ENCODE measurements at regions not wholly inside any gene's neighbourhood (a gene's known extent, or its start where the extent isn't known, plus 50 kb on each side); places are given as distances from the start of the nearest gene placed in this dataset.
A peak's percentile ranks its signal among the peaks of the same experiment; 100 is the strongest.
"Not testable (repeated sequence)": the region's sequence is repeated elsewhere in the genome, so short reads cannot be mapped to it uniquely, and the experiment has no call there.

DNA sequence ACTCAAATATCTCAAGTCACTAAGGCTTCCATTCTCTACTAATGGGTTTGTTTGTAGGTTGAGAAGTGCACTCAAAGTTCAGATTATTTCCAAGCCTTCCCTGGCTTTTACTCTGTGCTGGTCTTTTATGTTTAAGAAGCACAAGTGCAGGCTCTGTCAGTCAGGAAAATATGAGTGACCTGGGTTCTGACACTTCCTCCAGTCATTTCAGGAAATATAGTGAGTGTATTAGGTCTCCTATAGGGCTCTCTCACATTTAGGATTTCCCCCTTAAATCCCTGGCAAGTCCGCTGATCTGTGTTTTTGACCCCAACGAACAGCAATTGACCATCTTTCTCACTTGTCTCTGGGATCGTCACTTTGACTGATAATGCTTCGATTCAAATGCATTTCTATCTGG is 210.2 kb downstream of the ARPP21 start:
- intact Hi-C loops (cut with DNase I, micrococcal nuclease) = no loop called here
- DNase-seq = no peak
- no peak for ATAC-seq

DNA sequence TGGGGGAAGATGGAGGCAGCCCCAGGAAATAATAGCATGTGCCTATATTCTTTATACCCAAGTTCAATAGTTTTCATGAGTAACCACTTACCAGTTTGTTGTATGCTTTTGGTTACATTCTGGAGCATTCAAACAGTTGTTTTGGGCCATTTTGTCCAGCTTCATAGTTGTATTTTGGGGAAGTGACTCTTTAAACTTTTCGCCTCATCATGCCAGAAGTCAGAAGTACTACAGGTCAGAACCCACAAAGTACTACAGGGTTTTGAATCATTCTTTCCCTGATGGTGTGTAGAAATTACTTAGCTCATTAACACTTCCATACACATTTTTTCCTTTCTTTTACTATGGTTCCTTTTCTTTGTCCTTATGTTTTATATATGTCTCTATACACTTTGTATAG is 210.6 kb downstream of the ARPP21 start:
- DNase-seq (no peak), ATAC-seq (no peak)
- intact Hi-C loops (cut with DNase I, micrococcal nuclease) = no loop called here

DNA sequence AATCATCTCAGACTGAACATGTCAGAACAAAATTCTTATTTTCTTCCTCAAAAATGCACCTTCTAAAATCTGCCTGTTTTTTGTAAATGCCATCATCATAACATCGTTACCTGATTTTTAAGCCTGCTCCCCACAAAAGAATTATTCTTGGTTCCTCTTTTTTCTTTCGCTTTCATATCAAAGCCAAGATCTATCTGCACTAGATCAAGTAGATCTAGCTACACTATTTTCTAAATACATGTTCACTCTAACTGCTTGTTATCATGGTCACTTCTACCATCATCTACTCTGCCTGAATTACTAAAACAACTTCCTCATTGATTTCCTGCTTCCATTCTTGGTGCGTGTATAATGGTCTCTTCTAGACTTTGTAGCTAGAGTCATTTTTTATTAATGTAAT is 217.7 kb downstream of the ARPP21 start:
- intact Hi-C loops (cut with DNase I, micrococcal nuclease) = no loop called here
- ATAC-seq (no peak), DNase-seq (no peak)

DNA sequence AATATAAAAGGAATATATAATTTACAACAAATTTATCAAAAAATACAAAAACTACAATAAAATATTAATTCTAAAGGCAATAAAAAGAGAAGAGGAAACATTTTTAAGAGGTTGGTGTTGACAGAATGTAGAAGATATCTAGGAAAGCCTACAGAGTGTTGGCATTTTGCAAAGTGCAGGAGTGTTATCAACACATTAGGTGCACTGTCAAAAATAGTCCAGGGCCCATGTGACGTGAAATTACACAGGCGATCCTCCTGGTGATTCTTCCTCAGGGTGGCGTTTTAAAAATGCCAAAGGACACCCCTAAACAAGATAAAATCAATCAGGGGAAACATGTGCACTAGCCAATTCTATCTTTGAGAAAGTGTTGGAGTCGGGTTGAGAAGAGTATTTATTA is 222.7 kb downstream of the ARPP21 start:
- no peak for DNase-seq
- intact Hi-C loops (cut with DNase I, micrococcal nuclease) = no loop called here

DNA sequence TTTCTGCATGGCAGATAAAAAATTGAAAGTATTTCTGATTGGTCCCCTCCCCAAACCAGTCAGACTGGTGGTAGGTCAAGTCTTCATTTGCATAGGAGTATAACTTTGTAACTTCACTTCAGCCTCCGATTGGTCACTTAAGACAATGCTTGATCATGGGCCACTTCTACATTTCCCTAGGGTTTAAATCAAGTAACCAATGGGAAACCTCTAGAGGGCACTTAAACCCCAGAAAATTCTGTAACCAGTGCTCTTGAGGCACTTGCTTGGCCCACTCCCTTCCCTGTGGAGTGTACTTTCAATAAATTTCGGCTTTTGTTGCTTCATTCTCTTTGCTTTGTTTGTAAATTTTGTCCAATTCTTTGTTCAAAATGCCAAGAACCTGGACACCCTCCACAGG is 225.5 kb downstream of the ARPP21 start:
- DNase-seq (no peak), ATAC-seq (no peak)
- intact Hi-C loops (cut with DNase I, micrococcal nuclease) = no loop called here

More for the DNA sequence above, 222.7 kb downstream of the ARPP21 start:
- ATAC-seq = no peak

DNA sequence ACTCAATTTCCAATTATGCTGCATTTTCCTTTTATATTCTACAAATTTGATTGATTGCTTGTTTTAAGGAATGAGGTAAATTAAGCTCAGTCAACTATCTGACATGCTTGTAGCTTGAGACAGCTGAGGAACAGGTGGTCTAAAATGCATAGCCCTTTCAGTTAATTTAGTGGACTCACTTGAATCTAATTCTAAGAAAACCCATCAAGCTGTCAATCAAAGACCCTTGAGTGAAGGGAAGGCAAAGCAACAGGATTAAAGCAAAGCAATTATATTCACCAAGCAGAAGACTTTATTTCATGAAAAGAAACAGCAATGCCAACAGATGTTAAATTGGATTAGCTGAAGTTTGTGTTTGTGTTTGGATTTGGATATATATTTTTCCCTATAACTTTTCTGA is 228.5 kb downstream of the ARPP21 start:
- DNase-seq (no peak), ATAC-seq (no peak)
- intact Hi-C loops (cut with DNase I, micrococcal nuclease) = no loop called here

DNA sequence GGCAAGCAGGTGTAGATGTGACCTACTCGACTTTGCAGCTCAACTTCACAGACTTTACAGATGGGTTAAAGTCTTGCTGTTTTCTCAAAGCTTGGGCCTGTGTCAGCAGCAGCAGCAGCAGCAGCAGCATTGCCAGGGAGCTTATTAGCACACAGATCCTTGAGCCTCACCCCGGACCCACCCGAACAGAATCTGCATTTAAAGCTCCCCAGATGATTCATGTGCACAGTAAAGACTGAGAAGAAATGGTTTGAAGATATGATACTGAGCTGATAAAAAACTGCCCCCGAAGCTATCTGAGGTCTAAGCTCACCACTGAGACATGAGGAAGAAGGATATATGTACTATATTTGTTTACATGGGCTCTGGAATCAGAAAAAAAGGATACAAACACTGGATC is 231.7 kb downstream of the ARPP21 start:
- intact Hi-C loops (cut with DNase I, micrococcal nuclease) = no loop called here
- DNase-seq (no peak), ATAC-seq (no peak)

DNA sequence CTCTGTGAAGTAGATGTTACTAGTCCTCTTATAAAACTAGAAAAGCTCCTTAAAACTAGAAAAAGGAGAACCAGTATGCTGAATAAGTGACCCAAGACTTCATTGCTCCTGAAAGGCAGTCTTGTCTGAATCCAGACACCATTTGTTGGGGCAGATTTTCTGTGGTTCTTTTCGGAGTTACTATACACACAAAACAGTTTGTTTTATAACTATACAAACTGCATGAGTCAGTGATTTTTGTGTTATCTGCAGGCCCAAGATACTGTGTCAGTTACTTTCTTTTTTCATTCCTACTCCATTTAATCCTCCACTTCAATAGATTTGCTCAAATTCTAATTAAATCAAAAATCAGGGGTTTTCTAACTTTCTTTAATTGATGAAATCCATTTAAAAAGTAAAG is 244.6 kb downstream of the ARPP21 start:
- no peak for DNase-seq
- intact Hi-C loops (cut with DNase I, micrococcal nuclease) = no loop called here
- ATAC-seq = no peak

DNA sequence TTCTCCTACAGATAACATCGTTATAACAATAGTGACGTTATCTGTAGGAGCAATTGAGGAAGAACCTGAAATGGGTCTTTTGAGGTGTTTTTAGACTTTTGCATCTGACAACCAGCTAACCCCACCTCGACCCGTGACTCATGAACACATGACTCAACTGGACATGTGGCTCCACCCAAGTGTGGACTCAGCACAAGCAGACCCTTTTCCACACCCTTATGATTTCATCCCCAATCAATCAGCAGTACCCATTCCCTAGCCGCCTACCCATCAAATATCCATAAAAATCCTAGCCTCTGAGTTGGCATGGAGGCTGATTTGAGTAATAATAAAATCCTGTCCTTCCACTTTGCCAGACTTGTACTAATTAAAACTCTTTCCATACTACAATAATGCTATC is 255.4 kb downstream of the ARPP21 start:
- intact Hi-C loops (cut with DNase I, micrococcal nuclease) = no loop called here
- ATAC-seq (no peak), DNase-seq (no peak)

DNA sequence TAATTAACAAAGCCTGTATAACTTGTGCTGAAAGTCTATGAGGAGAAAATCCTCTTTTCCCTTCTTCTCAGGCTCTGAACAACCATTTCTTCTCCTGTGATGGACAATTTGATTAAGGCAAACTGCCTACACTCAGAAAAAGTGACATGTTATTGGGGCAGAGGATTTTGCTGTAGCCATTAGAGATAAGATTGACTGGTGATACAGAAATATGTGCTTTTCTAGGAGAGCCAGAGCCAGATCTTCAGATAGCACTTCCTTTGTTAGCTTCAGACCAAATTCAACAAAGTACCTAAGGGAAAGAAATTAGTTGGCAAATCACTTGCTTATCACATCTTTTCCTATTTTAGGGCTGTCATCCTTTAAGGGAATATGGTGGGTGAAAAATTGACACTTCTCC is 259.9 kb downstream of the ARPP21 start:
- DNase-seq = no peak
- intact Hi-C loops (cut with DNase I, micrococcal nuclease) = no loop called here
- no peak for ATAC-seq

DNA sequence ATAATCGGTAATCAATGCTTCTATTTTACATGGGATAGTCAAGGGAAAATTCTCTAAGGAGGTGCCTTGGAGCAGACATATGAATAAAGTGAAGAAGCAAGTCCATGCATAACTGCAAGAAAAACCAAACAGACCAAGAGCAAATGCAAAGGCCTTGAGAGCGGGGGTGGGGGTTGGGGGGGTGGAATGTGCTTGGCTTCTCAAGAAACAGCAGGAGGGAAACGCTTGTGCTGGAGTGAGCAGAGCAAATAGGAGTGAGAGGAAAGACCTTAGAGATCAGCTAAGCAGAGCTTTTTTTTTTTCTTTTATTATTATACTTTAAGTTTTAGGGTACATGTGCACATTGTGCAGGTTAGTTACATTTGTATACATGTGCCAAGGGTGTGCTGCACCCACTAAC is 260.8 kb downstream of the ARPP21 start:
- ATAC-seq (no peak), DNase-seq (no peak)
- intact Hi-C loops (cut with DNase I, micrococcal nuclease) = no loop called here

DNA sequence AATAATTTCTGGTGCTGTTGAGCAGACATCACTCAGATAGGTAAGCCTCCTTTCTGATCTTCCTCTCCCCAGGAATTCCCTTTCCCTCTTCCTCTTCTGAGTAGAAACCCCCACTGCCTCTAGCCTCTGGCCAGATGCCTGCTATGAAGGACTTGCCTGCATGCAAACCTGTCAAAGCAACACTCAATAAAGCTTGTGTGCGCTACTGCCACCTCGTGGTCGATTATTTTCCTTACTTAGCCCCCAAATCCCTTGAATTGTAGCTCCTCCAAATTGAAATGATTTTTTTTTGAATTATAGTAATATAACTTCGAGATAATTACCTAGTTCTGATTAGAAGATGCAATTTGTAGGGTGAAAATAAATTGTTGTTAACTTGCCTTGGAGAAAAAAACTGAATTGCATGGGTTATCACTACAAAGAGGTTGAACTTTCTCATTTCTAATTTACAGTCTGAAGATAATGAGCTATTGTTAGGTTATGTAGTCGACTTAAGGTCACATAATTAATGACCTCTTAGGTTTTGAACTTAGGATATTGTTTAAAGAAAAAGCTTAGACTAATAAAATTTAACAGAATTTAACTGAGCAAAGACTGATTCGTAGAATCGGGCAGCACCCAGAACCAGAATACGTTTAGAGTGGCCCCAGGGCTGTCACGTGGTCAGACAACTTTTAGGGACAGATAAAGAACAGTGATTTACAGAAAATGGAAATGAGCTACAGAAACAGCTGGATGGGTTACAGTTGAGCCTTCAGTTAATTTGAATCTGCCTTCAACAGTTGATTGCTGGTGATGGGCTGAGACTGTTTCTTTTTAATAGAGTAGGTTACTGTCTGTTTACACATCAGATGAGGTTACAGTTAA is 269.3 kb downstream of the ARPP21 start:
- ATAC-seq (no peak), DNase-seq (peak; percentile 29 to 62)
- intact Hi-C loops (cut with DNase I, micrococcal nuclease) = no loop called here

DNA sequence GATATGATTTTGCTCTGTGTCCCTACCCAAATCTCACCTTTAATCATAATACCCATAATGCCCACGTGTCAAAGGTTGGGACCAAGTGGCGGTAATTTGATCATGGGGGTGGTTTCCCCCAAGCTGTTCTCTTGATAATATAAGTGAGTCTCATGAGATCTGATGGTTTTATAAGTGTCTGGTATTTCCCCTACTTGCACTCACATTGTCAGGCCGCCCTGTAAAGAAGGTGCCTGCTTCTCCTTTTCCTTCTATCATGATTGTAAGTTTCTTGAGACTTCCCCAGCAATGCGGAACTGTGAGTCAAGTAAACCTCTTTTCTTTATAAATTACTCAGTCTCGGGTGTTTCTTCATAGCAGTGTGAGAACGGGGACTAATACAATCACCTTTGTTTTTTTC is 279.8 kb downstream of the ARPP21 start:
- intact Hi-C loops (cut with DNase I, micrococcal nuclease) = no loop called here
- DNase-seq (no peak), ATAC-seq (no peak)

DNA sequence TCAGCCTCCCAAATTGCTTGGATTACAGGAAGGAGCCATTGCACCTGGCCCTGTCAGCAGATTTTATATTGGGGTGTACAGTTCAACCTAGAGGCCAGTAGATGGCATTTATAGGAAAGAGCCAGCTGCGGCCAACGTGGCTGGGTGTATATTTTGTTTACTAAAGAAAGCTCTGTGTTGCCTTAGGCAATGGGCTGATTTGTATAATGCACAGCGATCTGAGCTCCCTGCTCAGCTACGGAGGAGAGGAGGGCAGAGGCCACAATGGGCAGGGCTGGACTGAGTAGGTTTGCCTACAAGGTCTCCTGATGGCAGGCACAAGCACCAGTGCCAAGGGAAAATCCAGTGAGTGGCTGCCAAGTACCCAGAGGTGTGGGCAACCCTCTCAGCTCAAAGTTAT is 282.4 kb downstream of the ARPP21 start:
- ATAC-seq (no peak), DNase-seq (no peak)
- intact Hi-C loops (cut with DNase I, micrococcal nuclease) = no loop called here

DNA sequence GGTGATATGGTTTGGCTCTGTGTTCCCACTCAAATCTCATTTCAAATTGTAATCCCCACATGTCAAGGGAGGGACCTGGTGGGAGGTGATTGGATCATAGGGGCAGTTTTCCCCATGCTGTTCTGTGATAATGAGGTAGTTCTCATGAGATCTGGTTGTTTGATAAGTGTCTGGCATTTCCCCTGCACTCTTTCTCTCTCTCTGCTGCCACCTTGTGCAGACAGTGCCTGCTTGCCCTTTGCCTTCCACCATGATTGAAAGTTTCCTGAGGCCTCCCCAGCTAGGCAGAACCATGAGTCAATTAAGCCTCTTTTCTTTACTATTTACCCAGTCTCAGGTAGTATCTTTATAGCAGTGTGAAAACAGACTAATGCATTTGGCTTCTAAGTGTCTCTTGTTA is 284.7 kb downstream of the ARPP21 start:
- intact Hi-C loops (cut with DNase I, micrococcal nuclease); ATAC-seq; DNase-seq: not testable (repeated sequence)

DNA sequence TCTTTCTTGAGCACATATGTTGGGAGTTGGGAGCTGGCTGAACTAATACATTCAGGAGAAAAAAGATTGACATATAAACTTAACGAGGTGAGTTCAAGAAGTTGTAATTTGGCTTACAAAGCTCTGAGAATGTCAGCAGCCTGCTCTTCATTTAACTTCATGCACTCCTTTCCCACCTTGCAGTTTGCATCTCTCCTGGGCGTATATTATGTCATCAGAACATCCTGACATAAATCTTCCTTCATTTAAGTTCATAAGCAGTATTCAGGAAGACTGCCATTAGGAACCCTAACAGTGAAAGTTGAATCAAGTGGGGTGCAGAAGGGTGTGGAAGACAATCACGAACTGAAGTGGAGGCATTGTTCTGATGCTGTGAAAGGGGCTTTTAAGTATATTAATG is 288.1 kb downstream of the ARPP21 start:
- ATAC-seq = no peak
- no peak for DNase-seq

DNA sequence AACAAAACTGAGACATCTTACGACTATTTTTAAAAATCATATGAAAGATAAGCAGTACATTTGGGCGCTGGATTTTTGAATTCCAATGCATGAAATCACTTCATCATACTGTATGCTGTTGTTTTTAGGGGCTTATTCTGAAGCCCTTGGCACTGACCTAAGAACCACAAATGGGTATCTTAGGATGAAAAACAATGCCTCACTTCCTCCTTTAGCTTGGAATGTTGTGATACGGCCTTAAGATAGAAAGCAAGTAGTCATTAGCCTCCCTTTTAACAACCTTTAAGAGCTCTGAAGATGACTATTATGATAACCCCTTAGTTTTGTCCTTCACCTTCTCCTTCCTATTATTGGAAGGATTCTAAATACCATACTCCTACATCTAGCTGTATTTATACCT is 289.8 kb downstream of the ARPP21 start:
- no peak for DNase-seq
- intact Hi-C loops (cut with DNase I, micrococcal nuclease) = no loop called here
- no peak for ATAC-seq

More for the DNA sequence above, 288.1 kb downstream of the ARPP21 start:
- intact Hi-C loops (cut with DNase I, micrococcal nuclease) = no loop called here

DNA sequence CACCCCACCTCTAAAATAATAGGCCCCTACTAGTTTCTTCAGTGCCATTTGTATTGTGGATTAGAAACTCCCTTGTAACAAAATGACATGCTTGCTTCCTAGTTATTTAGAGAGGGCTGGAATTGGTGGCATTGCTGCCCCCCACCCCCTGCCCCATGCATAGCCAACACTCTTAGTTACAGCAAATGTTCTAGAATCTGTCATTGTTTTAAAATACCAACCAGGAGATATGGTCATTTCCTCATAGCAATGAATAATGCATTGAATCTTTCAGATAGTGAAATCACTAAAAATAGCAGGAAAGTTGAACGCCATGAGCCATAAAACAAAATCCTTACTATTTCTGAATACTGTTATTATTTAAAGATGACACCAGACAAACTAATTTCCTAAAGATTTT is 292.5 kb downstream of the ARPP21 start:
- intact Hi-C loops (cut with DNase I, micrococcal nuclease) = no loop called here
- ATAC-seq (no peak), DNase-seq (no peak)

DNA sequence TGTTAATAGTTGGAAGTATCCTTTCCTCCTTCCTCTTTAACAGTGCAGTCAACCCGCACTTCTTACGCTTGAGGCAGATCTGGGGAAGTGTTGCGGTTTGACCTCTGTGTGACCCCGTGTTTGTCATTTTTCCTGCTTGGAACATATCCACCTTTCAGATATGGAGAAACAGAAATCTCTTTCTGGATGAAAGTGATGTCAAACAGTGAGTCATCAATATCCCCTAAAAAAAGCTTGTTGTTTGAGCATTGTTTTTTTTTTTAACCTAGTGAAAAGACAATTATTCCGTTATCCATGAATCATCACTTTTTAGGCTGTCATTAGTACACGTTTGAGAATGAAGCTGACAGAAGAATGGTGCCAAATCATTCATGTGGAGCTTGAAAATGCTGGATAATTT is 293.7 kb downstream of the ARPP21 start:
- intact Hi-C loops (cut with DNase I, micrococcal nuclease) = no loop called here
- DNase-seq (no peak), ATAC-seq (no peak)

DNA sequence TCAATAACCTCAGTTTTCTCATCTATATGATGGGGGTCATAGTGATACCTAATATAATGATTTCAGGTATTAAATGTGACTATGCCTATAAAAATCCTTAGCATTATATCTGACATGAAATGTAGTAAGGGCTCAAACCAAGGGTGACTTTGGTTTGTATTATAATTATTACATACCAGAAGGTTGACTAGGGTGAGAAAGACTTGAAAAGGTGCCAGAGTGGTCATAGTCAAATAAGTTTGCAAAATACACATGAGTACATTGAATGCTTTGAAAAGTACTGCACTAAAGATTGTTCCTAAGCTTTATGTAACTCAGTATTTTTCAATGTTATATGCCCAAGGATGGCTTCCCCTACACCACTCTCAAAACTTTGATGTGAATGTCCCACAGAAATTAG is 297.2 kb downstream of the ARPP21 start:
- intact Hi-C loops (cut with DNase I, micrococcal nuclease) = no loop called here
- no peak for ATAC-seq

More for the DNA sequence above, 297.2 kb downstream of the ARPP21 start:
- no peak for DNase-seq
